ENCODE measurements at regions not wholly inside any gene's neighbourhood (a gene's known extent, or its start where the extent isn't known, plus 50 kb on each side); places are given as distances from the start of the nearest gene placed in this dataset.

GRCh38 chr16:73354434-73354833 lies 306.5 kb upstream of the ZFHX3 start:
- DNase-seq = no peak
- Histone ChIP-seq H3K9me3 (no peaks in the 10 kb centered on the region), H3K4me3 (no peak overlapping the region), H3K27me3 (peaks cover 0 to 7% (median 0%) of the 10 kb centered on the region in 9 donors), H3K4me1 (no peaks in the 10 kb centered on the region), H3K36me3 (no peaks in the 10 kb centered on the region), H3K27ac (no peak overlapping the region)
- WGBS, 4 donors = 52 to 62% (median 60%) methylated on average over 10 of the region's 10 CpGs
- intact Hi-C loops (cut with DNase I) = no loop called here
- TF ChIP-seq POLR2A (IDR thresholded peaks at IDR 0.05) = no peak
- TF ChIP-seq, protein P1, sequence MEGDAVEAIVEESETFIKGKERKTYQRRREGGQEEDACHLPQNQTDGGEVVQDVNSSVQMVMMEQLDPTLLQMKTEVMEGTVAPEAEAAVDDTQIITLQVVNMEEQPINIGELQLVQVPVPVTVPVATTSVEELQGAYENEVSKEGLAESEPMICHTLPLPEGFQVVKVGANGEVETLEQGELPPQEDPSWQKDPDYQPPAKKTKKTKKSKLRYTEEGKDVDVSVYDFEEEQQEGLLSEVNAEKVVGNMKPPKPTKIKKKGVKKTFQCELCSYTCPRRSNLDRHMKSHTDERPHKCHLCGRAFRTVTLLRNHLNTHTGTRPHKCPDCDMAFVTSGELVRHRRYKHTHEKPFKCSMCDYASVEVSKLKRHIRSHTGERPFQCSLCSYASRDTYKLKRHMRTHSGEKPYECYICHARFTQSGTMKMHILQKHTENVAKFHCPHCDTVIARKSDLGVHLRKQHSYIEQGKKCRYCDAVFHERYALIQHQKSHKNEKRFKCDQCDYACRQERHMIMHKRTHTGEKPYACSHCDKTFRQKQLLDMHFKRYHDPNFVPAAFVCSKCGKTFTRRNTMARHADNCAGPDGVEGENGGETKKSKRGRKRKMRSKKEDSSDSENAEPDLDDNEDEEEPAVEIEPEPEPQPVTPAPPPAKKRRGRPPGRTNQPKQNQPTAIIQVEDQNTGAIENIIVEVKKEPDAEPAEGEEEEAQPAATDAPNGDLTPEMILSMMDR (IDR thresholded peaks at IDR 0.05) = no peak
- no peak for ATAC-seq

DNA sequence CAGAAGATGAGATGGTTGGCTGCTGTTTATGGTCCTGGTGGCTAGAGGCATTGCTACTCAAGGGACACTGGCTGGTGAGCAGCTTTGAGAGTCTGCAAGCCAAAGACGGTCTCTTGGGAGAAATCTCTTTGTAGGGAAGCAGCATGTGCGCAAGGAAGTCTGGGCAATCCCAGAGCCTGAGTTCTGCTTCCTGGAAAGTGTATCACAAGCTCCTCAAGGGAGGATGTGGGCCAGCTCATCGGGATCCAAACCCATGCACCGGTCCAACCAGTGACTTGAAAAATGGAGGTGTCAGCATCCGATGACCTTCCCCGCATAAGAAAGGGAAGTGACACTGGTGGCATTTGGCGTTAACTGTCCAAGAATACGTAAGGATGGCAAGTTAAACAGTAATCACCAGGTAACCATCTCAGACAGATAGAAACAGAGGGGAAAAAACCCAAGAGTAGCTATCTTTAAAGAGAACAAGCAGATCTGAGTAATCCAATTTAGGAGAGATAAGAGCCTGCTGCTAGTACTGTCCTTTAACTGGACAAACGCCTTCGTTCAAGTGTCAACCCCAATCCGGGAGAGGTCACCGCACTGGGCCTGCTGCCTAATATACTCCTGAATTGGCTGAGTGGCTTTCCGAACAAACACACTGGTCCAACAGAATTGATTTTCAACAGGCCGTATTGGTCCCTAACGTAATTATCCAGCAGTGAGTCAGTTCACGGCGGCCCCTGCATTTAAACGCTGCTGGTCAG lies 303.0 kb upstream of the ZFHX3 start:
- Histone ChIP-seq H3K4me1 (no peaks in the 10 kb centered on the region), H3K36me3 (no peaks in the 10 kb centered on the region), H3K27me3 (peaks cover 0 to 7% (median 0%) of the 10 kb centered on the region in 9 donors), H3K4me3 (no peak overlapping the region), H3K9me3 (no peaks in the 10 kb centered on the region), H3K27ac (no peak overlapping the region)
- TF ChIP-seq, protein P1 (IDR thresholded peaks at IDR 0.05) = no peak
- TF ChIP-seq POLR2A (IDR thresholded peaks at IDR 0.05) = no peak
- DNase-seq (peak in 3 of 5 donors; percentile 9 to 38 (median 26)), ATAC-seq (peak in 3 of 4 donors; percentile 13 to 47 (median 41))
- WGBS, 4 donors = 68 to 77% (median 75%) methylated on average over 18 of the region's 18 CpGs
- intact Hi-C loops (cut with DNase I) = no loop called here

DNA sequence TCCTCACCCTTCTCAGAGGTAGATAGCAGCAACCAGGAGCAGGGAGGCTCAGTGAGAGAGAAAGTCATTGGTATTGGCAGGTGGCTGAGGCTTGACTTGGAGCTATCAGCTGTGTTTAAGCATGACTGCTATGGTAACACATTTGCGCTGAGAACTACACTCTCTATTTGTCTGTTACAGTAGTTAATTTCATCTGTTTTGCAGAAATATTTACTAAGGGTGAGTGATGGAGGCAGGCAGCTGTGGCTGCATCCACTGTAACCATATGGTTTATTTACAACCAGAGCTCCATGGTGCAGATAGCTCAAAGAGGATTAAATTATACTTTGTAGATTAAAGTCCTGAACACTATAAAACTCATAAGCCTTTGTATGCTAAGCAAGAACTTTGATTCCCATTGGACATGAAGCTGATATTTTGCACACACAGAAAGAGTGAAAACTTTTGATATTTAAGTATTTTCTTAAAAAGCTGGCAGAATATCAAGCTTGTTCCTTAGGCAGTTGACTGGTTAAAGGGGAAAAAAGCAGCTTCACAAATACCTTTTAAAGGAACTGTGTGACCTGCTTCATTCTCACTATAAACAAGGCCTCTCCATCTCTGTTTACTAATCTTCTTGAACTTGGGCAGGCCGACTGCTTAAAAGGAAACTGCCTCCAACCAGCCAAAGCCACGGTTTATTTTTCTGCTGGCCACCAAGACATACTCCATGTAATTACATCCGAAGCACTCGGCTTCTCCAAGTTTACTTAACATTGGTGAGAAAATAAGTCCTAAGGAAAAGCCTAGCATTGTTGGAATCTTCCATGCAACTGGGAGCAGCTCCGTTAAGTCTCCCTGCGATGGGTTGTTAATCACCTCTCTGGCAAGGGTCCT lies 299.8 kb upstream of the ZFHX3 start:
- Histone ChIP-seq H3K27me3 (peaks cover 0 to 4% (median 0%) of the 10 kb centered on the region in 9 donors), H3K9me3 (no peaks in the 10 kb centered on the region), H3K27ac (no peak overlapping the region), H3K36me3 (no peaks in the 10 kb centered on the region), H3K4me1 (no peaks in the 10 kb centered on the region), H3K4me3 (no peak overlapping the region)
- ATAC-seq = no peak
- no peak for DNase-seq
- no peak for TF ChIP-seq POLR2A (IDR thresholded peaks at IDR 0.05)
- TF ChIP-seq, protein P1 (IDR thresholded peaks at IDR 0.05) = no peak
- intact Hi-C loops (cut with DNase I) = no loop called here
- 74 to 86% (median 82%) methylated on average over 7 of the region's 7 CpGs for WGBS, 4 donors

DNA sequence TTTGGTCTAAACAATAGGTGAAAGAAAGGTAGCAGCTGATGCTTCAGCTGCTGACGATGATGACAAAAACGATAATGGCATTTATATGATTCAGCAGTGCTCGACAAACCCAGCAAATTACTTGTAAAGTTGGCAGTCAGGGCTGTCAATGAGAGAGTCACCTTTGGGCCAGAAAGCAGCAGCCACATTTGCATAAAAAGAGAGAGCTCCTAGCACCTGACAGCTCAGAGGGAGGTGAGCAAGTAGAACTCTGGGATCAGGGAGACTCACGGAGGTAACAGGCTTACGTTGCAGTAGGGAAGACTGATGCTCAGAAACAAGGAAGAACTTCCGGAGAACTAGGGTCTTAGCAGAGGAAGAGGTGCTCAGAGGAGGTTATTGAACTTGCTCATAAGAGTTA lies 291.9 kb upstream of the ZFHX3 start:
- no peaks in the 10 kb centered on the region for H3K4me1 ChIP-seq
- H3K36me3 ChIP-seq = no peaks in the 10 kb centered on the region
- H3K27ac ChIP-seq = no peak overlapping the region
- H3K27me3 ChIP-seq = peaks cover 0 to 4% (median 0%) of the 10 kb centered on the region in 9 donors
- no peak overlapping the region for H3K4me3 ChIP-seq
- 83 to 89% (median 85%) methylated on average over 6 of the region's 6 CpGs for WGBS, 4 donors
- DNase-seq = no peak
- TF ChIP-seq POLR2A (IDR thresholded peaks at IDR 0.05) = no peak
- TF ChIP-seq, protein P1 (IDR thresholded peaks at IDR 0.05) = no peak
- no peak for ATAC-seq
- intact Hi-C loops (cut with DNase I) = no loop called here
- H3K9me3 ChIP-seq = no peaks in the 10 kb centered on the region
